ENCODE measurements at regions not wholly inside any gene's neighbourhood (a gene's known extent, or its start where the extent isn't known, plus 50 kb on each side); places are given as distances from the start of the nearest gene placed in this dataset.

DNA sequence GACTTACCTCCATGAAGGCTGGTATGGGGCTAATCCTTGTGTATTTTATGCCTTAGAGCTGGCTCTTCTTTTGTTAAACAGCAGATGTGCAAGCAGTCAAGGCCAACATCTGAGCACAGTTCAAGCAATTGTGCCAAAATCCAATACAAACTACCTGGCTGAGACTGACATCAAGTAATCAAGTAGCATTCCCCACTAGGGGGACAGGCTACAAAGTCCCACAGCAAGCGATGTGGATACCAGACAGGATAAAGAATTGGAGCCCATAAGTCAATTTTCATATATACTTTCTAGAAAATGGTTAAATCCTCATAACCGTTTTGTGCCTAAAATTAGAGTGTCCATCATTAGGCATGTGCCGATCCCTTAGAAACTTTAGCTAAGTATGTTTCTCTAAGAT lies 675.8 kb downstream of the DIAPH3 start:
- DNase-seq (ENCODE audit: low spot score) = no peak
- no peak for ATAC-seq (ENCODE audit: low FRiP score)
- TF ChIP-seq, protein P1, sequence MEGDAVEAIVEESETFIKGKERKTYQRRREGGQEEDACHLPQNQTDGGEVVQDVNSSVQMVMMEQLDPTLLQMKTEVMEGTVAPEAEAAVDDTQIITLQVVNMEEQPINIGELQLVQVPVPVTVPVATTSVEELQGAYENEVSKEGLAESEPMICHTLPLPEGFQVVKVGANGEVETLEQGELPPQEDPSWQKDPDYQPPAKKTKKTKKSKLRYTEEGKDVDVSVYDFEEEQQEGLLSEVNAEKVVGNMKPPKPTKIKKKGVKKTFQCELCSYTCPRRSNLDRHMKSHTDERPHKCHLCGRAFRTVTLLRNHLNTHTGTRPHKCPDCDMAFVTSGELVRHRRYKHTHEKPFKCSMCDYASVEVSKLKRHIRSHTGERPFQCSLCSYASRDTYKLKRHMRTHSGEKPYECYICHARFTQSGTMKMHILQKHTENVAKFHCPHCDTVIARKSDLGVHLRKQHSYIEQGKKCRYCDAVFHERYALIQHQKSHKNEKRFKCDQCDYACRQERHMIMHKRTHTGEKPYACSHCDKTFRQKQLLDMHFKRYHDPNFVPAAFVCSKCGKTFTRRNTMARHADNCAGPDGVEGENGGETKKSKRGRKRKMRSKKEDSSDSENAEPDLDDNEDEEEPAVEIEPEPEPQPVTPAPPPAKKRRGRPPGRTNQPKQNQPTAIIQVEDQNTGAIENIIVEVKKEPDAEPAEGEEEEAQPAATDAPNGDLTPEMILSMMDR (IDR thresholded peaks at IDR 0.05) = no peak

DNA sequence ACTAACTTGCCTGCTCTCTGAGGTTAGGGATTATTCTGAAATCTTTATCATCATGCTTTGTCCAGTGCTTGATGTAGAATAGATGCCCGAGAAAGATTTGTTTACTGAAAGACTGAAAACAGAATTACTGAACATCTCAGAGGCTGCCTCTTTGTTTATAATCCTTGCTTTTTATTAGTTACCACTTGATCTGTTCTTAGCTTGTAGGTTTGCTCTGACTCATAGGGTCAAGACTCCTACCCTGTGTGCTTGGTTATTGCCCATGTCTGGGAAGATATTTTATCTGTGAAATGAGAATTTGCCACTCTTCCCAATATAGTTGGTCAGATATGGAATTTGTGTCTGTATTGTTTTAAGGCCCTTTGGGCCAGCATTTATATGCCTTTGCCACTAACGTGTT lies 675.3 kb downstream of the DIAPH3 start:
- TF ChIP-seq, protein P1 (IDR thresholded peaks at IDR 0.05) = no peak
- no peak for ATAC-seq (ENCODE audit: low FRiP score)
- no peak for DNase-seq (ENCODE audit: low spot score)

DNA sequence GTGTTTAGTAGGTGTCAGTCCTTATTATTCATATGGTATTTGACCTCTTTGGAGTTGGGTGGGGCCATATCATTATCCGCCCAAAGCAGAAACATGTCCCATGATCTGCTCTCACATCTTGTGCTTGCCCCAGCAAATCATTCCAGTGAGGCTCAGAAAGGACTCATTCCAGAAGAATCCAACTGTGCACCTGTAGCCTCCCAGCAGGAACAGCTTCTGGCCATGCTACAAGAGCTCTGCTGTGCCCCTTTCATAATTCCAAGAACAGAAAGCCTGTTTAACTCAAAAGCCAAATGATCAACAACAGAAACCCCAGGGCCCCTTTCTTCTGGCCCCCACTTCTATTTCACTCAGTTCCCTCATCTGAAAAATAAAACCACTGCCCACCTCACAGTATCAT lies 673.1 kb downstream of the DIAPH3 start:
- no peak for DNase-seq (ENCODE audit: low spot score)
- ATAC-seq (ENCODE audit: low FRiP score) = no peak
- TF ChIP-seq, protein P1 (IDR thresholded peaks at IDR 0.05) = no peak

DNA sequence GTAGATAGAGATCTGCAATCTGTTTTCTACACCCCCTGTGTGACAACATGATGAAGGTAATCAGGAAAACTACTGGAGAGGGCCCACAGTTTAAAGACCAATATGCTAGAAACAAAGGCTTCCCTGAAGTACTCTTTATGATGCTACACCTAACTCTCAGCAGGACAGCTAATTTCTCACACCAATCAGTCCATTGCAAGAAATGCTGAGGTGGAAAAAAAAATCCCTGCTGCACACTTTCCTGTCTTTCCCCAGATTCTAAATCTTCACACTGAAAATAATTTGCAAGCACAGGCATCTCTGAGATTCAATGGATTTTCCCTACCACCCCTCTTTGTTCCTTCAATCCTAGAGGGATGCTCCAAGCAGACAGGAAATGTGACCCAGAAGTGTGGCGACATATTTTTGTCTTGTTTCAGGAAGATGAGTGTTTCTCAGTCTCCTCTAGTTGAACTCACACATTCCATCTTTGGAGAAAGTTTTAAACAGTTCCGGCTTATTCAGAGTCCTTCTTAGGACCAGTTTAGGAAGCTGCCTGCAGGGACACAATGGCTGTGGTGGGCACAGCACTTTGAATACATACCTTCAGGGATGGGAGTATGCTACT lies 671.6 kb downstream of the DIAPH3 start:
- no peak for ATAC-seq (ENCODE audit: low FRiP score)
- TF ChIP-seq, protein P1 (IDR thresholded peaks at IDR 0.05) = no peak
- no peak for DNase-seq (ENCODE audit: low spot score)

DNA sequence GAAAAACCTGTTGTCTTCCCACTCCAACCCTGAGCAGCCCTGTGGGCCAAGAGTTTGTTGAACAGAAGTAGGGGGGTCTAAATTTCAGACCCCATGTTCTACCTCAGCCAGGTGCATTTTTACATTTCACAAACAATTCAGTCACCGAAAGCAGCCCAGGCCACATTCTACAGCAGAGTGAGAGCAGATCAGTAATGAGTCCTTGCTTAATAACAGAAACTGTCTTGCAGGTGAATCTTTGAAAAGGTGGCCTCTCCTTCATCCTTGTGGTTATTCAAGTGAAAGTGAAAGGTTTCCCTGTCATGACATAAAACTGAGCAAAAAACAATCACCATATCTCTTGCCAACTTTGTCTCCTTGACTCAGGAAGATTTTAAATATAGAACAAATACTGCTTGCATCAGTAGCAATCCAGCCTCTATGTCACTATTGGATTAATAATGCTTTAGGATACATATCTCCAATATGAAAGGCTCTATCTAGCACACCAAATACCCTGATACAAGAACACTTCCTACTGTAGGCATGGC lies 670.2 kb downstream of the DIAPH3 start:
- TF ChIP-seq, protein P1 (IDR thresholded peaks at IDR 0.05) = no peak
- no peak for DNase-seq (ENCODE audit: low spot score)
- no peak for ATAC-seq (ENCODE audit: low FRiP score)

DNA sequence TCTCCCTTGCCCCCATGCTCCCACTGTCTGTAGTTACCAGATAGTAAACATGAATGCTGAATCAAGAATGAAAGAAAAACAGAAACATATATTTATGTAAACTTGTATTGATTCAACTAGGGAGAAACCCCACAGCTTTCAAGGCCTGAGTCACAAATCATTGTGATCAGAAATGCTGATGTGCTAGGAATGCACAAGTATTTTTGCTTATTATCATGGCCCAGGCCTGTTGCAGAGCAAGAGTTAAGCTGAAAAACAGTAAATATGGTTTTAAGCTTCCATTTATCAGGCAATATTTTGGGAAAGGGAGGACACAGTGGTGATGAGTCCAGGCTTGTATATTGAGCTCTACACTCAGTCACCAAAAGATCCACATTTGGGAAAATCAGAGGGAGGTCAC lies 669.6 kb downstream of the DIAPH3 start:
- no peak for ATAC-seq (ENCODE audit: low FRiP score)
- TF ChIP-seq, protein P1 (IDR thresholded peaks at IDR 0.05) = no peak

DNA sequence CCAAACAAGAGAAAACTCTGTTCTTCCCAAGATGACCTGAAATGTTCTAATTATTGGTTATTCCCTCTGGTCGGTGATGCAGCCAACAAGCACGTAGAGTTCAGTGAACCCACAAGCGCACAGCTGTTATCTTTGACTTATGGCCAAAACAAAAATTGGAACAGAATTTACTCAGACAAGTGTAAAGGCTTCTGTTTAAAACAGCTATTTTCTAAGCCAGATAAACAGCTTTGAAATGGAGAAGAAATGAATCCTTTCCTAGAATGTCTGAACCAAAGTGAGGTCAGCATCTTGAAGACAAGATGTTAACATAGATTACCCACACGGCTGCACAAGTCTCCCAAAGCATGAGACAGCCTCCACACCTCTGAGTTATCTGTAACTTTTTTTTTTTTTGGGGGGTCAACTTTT lies 669.2 kb downstream of the DIAPH3 start:
- DNase-seq (ENCODE audit: low spot score) (no peak), ATAC-seq (ENCODE audit: low FRiP score) (no peak)
- TF ChIP-seq, protein P1 (IDR thresholded peaks at IDR 0.05) = no peak

More for the DNA sequence above, 669.6 kb downstream of the DIAPH3 start:
- no peak for DNase-seq (ENCODE audit: low spot score)
